ENCODE measurements at regions not wholly inside any gene's neighbourhood (a gene's known extent, or its start where the extent isn't known, plus 50 kb on each side); places are given as distances from the start of the nearest gene placed in this dataset.

DNA sequence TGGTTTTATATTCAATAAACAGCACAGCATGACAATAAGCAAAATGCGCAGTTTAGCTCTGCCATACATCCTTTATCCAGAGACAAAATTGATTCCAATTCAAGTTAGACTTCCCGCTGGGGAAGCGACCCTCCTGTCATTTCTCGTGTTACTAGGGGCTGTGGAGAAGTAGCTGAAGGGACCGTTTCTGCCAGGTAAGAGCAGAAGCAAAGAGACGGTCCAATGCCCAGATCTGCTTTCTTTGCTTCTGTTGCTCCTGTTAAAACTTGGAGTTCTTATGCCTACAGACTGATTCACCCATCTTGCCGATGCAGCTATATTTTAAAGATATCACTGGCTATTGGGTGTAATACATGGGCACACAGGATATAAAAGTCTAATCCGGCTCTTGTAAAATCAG, 156.8 kb upstream of the AVPR1A start:
- Histone ChIP-seq H3K27me3 (no peaks in the 10 kb centered on the region), H3K4me1 (ENCODE audit: insufficient read depth) (peaks cover 2% of the 10 kb centered on the region), H3K36me3 (no peaks in the 10 kb centered on the region), H3K4me3 (no peak overlapping the region), H3K9me3 (peaks cover 0 to 5% of the 10 kb centered on the region in 2 donors), H3K27ac (no peak overlapping the region)
- TF ChIP-seq POLR2A (IDR thresholded peaks at IDR 0.05) (no peak), CTCF (IDR thresholded peaks at IDR 0.05) (no peak), EP300 (IDR thresholded peaks at IDR 0.05) (no peak)
- WGBS, 3 donors: 82 to 86% (median 83%) methylated on average over 8 of the region's 8 CpGs
- intact Hi-C loops (cut with DNase I): no loop called here
- DNase-seq: no peak

DNA sequence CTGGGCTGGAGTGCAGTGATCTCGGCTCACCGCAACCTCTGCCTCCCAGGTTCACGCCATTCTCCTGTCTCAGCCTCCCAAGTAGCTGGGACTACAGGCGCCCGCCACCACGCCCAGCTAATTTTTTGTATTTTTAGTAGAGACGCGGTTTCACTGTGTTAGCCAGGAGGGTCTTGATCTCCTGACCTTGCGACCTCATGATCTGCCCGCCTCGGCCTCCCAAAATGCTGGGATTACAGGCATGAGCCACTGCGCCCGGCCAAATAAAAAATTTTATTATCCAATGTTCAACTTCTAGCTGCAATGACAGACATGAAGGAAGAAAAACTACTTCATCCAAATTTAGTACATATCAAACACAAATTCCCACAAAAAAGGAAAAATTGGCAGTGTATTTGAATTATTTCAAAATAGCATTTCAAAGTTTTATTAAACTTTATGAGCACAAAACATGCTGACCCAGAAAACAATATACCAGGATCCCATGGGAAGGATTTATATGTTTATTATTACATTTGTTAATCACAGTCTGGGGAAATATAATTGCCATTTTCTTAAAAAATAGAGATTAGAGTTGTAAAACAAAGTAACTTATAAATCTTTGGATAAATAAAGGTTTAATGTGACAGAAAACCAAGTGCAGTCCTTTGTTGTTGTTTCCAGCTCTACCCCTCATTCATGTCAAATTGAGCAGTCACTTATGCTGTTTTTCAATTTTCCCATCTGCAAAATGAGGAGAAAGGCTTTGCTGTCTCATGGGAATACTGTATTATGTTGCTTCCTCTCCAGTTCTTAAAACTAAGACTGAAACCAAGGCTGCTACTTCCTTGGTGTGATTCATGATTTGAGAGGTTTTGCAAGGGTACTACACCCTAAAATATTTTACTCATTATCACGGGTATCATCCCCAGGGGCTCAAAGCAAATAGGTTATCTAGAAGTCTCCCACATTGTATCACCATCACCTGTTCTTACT, 155.2 kb upstream of the AVPR1A start:
- H3K36me3 ChIP-seq: no peaks in the 10 kb centered on the region
- TF ChIP-seq EP300 (IDR thresholded peaks at IDR 0.05) (no peak), POLR2A (IDR thresholded peaks at IDR 0.05) (no peak), CTCF (IDR thresholded peaks at IDR 0.05) (no peak)
- no peak overlapping the region for H3K4me3 ChIP-seq
- peaks cover 0 to 5% of the 10 kb centered on the region in 2 donors for H3K9me3 ChIP-seq
- peaks cover 2% of the 10 kb centered on the region for H3K4me1 ChIP-seq (ENCODE audit: insufficient read depth)
- no peaks in the 10 kb centered on the region for H3K27me3 ChIP-seq
- DNase-seq: no peak
- WGBS, 3 donors: 73 to 75% (median 74%) methylated on average over 14 of the region's 14 CpGs
- intact Hi-C loops (cut with DNase I): no loop called here
- no peak overlapping the region for H3K27ac ChIP-seq

DNA sequence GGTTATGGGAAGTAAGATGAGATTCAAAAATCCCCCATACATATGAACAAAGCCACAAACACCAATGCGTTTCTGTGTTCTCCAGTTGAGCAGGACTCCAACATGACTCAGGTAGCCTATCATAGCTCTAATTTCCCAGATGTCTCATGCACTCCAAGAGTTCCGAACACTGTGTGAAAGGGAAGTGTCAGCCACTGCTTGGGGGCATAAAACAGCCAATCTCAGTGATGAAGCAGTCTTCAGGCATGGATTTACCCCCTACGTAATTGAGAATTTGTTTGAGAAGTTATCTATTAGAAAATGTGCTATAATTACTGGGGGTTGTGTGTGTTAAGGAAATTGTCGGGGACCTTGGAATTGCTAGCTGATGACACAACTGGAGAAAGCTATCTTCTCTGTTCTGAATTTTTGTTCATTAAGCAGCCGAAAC, 153.9 kb upstream of the AVPR1A start:
- TF ChIP-seq POLR2A (IDR thresholded peaks at IDR 0.05): no peak
- Histone ChIP-seq H3K36me3 (no peaks in the 10 kb centered on the region), H3K4me1 (ENCODE audit: insufficient read depth) (peaks cover 2% of the 10 kb centered on the region), H3K4me3 (no peak overlapping the region), H3K27me3 (no peaks in the 10 kb centered on the region), H3K27ac (no peak overlapping the region), H3K9me3 (no peaks in the 10 kb centered on the region)
- intact Hi-C loops (cut with DNase I): no loop called here
- DNase-seq: no peak
- 69 to 72% (median 71%) methylated on average over 5 of the region's 5 CpGs for WGBS, 3 donors

DNA sequence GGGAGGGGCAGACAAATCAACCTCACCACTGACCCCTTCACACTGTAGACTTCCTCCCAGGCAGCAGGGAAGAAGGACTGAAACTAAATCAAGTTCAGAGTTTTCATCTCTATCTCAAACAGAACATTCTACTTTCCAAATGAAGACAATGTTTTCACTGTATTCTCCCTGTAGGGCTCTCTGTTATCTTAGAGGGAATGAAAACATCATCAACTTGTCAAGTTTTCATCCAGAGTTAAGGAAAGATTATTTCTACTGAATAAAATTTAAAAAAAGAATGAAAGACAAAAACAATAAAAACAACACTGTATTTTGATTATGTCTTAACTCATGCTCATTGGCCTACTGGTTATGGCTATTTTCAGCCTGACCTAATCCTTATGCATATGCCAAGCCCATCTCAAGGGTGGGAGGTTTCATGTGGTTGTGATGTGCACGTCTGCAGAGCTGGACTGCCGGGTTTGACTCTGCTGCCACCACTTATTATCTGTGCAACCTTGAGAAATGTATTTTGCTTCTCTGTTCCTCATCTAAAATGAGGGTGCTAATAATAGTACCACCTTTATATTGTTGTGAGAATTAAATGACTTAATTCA, 152.0 kb upstream of the AVPR1A start:
- H3K4me3 ChIP-seq: no peak overlapping the region
- H3K27me3 ChIP-seq: no peaks in the 10 kb centered on the region
- peaks cover 2% of the 10 kb centered on the region for H3K4me1 ChIP-seq (ENCODE audit: insufficient read depth)
- DNase-seq: no peak
- H3K36me3 ChIP-seq: no peaks in the 10 kb centered on the region
- intact Hi-C loops (cut with DNase I): no loop called here
- H3K27ac ChIP-seq: no peak overlapping the region
- 7 to 21% (median 8%) methylated on average over 2 of the region's 2 CpGs for WGBS, 3 donors
- H3K9me3 ChIP-seq: no peaks in the 10 kb centered on the region
- TF ChIP-seq CTCF (IDR thresholded peaks at IDR 0.05) (no peak), EP300 (IDR thresholded peaks at IDR 0.05) (no peak)
